SK-N-SH (cell line): ENCODE measurements at regions not wholly inside any gene's neighbourhood (a gene's known extent, or its start where the extent isn't known, plus 50 kb on each side); places are given as distances from the start of the nearest gene placed in this dataset.

Experiments
- CTCF ChIA-PET: fragments of 300-600, 350-600 bp; formaldehyde crosslinking; extraction: SDS; loops from one replicate; lab custom pipeline; 2021; lab: Yijun Ruan, JAX
- POLR2A ChIA-PET: fragments of 350-600 bp; sonication (Branson Sonifier 250); formaldehyde crosslinking; extraction: SDS; loops from one replicate; lab custom pipeline; 2020; ENCODE audit warnings: antibody characterized with exemption, inconsistent platforms; lab: Yijun Ruan, JAX
- DNase-seq: peaks from one replicate; pipeline ENCODE4 v3.0.0; 2012
- H2AFZ ChIP-seq: fragments of 200-600 bp; sonication (generic); 2 replicates; pipeline ENCODE4 v1.8.1; 2016; ENCODE audit warnings: antibody characterized with exemption, mild to moderate bottlenecking, low read depth
- H3F3A ChIP-seq: fragments of 200-600 bp; sonication (generic); replicated peaks from 2 replicates; pipeline ENCODE3; 2016; ENCODE audit warnings: antibody characterized with exemption, mild to moderate bottlenecking; ENCODE audit not compliant: insufficient read depth
- H3K27ac ChIP-seq, 2 experiments: fragments of 200-500 bp in 1 of 2; fragments of 200-600 bp in 1 of 2; sonication (Bioruptor generic) in 1 of 2; sonication (generic), shearing (Covaris generic) in 1 of 2; 2 replicates each; pipeline versions ENCODE4 v1.5.1 to v1.6.1; 2014 to 2016; ENCODE audit warnings: low read depth in 2 of 2, inconsistent platforms in 1 of 2, low read length in 1 of 2, mild to moderate bottlenecking in 1 of 2, mixed read lengths in 1 of 2
- H3K27me3 ChIP-seq: fragments of 200-600 bp; sonication (generic), shearing (Covaris generic); 2 replicates; pipeline ENCODE4 v1.6.1; 2016; ENCODE audit warnings: mixed run types; ENCODE audit not compliant: insufficient read depth
- H3K36me3 ChIP-seq, 2 experiments: fragments of 200-500 bp in 1 of 2; fragments of 200-600 bp in 1 of 2; sonication (Bioruptor generic) in 1 of 2; sonication (generic) in 1 of 2; replicated peaks in 1 of 2; 2 replicates each; pipeline versions ENCODE3 to v1.5.1; 2014 to 2016; ENCODE audit warnings: low read length in 1 of 2, mild to moderate bottlenecking in 1 of 2; ENCODE audit not compliant: insufficient read depth in 2 of 2, control insufficient read depth in 1 of 2
- H3K4me1 ChIP-seq, 2 experiments: fragments of 200-500 bp in 1 of 2; fragments of 200-600 bp in 1 of 2; sonication (Bioruptor generic) in 1 of 2; sonication (generic), shearing (Covaris generic) in 1 of 2; 2 replicates each; pipeline versions ENCODE4 v1.5.1 to v1.6.1; 2014 to 2016; ENCODE audit warnings: low read depth in 1 of 2, low read length in 1 of 2, mixed run types in 1 of 2; ENCODE audit not compliant: insufficient read depth in 2 of 2, control insufficient read depth in 1 of 2
- H3K4me2 ChIP-seq: fragments of 200-600 bp; sonication (generic), shearing (Covaris generic); 2 replicates; pipeline ENCODE4 v1.6.1; 2017; ENCODE audit warnings: mixed run types
- H3K4me3 ChIP-seq, 2 experiments: fragments of 200-500 bp in 1 of 2; fragments of 200-600 bp in 1 of 2; sonication (Bioruptor generic) in 1 of 2; sonication (generic), shearing (Covaris generic) in 1 of 2; 2 replicates each; pipeline versions ENCODE4 v1.5.1 to v1.8.1; 2014 to 2016; ENCODE audit warnings: low read depth in 2 of 2, inconsistent platforms in 1 of 2, low read length in 1 of 2, mild to moderate bottlenecking in 1 of 2, mixed read lengths in 1 of 2, moderate library complexity in 1 of 2
- H3K79me2 ChIP-seq: fragments of 200-600 bp; sonication (generic); 2 replicates; pipeline ENCODE4 v1.8.1; 2017; ENCODE audit warnings: mild to moderate bottlenecking; ENCODE audit not compliant: insufficient read depth
- H3K9ac ChIP-seq: fragments of 200-600 bp; sonication (generic); 2 replicates; pipeline ENCODE4 v1.6.1; 2017; ENCODE audit warnings: mixed run types
- H3K9me2 ChIP-seq: fragments of 200-600 bp; sonication (generic); 2 replicates; pipeline ENCODE4 v1.6.1; 2017; ENCODE audit warnings: mixed run types
- H3K9me3 ChIP-seq: fragments of 200-600 bp; sonication (generic); 2 replicates; pipeline ENCODE4 v1.6.1; 2017; ENCODE audit warnings: mixed run types, mild to moderate bottlenecking, moderate library complexity
- H4K20me1 ChIP-seq: fragments of 200-600 bp; sonication (generic); 2 replicates; pipeline ENCODE4 v1.6.1; 2017; ENCODE audit warnings: mild to moderate bottlenecking, mixed run types; ENCODE audit not compliant: insufficient read depth
- CHD2 ChIP-seq: fragments of 150-350 bp; IDR thresholded peaks from 2 replicates; pipeline ENCODE4 v1.6.1; 2018; ENCODE audit warnings: low read length; ENCODE audit not compliant: partially characterized antibody
- ELF1 ChIP-seq: IDR thresholded peaks from 2 replicates; pipeline ENCODE4 v1.4.0; 2012
- EP300 ChIP-seq, 2 experiments: IDR thresholded peaks; 2 replicates each; pipeline versions ENCODE4 v1.4.0 to v1.6.1; 2012; ENCODE audit warnings: borderline replicate concordance in 1 of 2, low read depth in 1 of 2, low read length in 1 of 2
- EZH2phosphoT487 ChIP-seq: fragments of 200-600 bp; sonication (generic); IDR thresholded peaks from 2 replicates; pipeline ENCODE4 v1.6.1; 2017; ENCODE audit warnings: low read depth, mixed run types, mild to moderate bottlenecking, antibody characterized with exemption, moderate library complexity, borderline replicate concordance
- FOSL2 ChIP-seq: IDR thresholded peaks from 2 replicates; pipeline ENCODE4 v1.4.0; 2012; ENCODE audit warnings: low read depth, mild to moderate bottlenecking, moderate library complexity, borderline replicate concordance
- FOXJ3 ChIP-seq: sonication (generic); formaldehyde crosslinking; IDR thresholded peaks from 2 replicates; pipeline ENCODE4 v1.5.1; 2020; ENCODE audit warnings: mild to moderate bottlenecking, missing genetic modification reagents
- GABPA ChIP-seq: IDR thresholded peaks from 2 replicates; pipeline ENCODE4 v1.4.0; 2012; ENCODE audit warnings: low read depth, mild to moderate bottlenecking
- POLR2AphosphoS5 ChIP-seq: IDR thresholded peaks from 2 replicates; pipeline ENCODE4 v1.6.1; 2012; ENCODE audit warnings: low read depth, low read length
- RAD21 ChIP-seq: IDR thresholded peaks from 2 replicates; pipeline ENCODE4 v1.6.1; 2012; ENCODE audit warnings: mild to moderate bottlenecking, low read length
- RCOR1 ChIP-seq: fragments of 150-350 bp; IDR thresholded peaks from 2 replicates; pipeline ENCODE4 v1.6.1; 2017; ENCODE audit warnings: antibody characterized with exemption, low read length
- REST ChIP-seq: IDR thresholded peaks from 2 replicates; pipeline ENCODE4 v1.6.1; 2012; ENCODE audit warnings: mild to moderate bottlenecking, low read depth, low read length, moderate library complexity
- TEAD4 ChIP-seq: IDR thresholded peaks from 2 replicates; pipeline ENCODE4 v1.4.0; 2012; ENCODE audit warnings: mild to moderate bottlenecking, borderline replicate concordance; ENCODE audit not compliant: insufficient read depth
- USF2 ChIP-seq: fragments of 150-350 bp; IDR thresholded peaks from 2 replicates; pipeline ENCODE4 v1.6.1; 2017; ENCODE audit warnings: antibody characterized with exemption, low read length, low read depth, borderline replicate concordance
- YY1 ChIP-seq: IDR thresholded peaks from 2 replicates; pipeline ENCODE4 v1.4.0; 2012; ENCODE audit warnings: low read depth, mild to moderate bottlenecking
- ZBTB33 ChIP-seq: IDR thresholded peaks from 2 replicates; pipeline ENCODE4 v1.4.0; 2012; ENCODE audit warnings: low read depth, borderline replicate concordance
- WGBS: methylation state at CpG from one replicate; pipeline ENCODE4 v1.1.6; 2017; ENCODE audit warnings: low lambda C conversion rate; 5-methylcytosine and 5-hydroxymethylcytosine counted together

- no peak overlapping the region for H2AFZ ChIP-seq
- H3K27ac ChIP-seq, result no peak overlapping the region
- H3K9ac ChIP-seq, result no peak overlapping the region
- no peaks in the 10 kb centered on the region for H3F3A ChIP-seq
- H3K4me1 ChIP-seq, result no peaks in the 10 kb centered on the region
- no peaks in the 10 kb centered on the region for H4K20me1 ChIP-seq
- no peaks in the 10 kb centered on the region for H3K9me3 ChIP-seq
- H3K4me3 ChIP-seq, result no peak overlapping the region
- DNase-seq, result no peak
- WGBS, result 3% methylated on average over 4 of the region's 4 CpGs
- H3K27me3 ChIP-seq, result no peaks in the 10 kb centered on the region
- H3K9me2 ChIP-seq, result 0 out of 2 replicates have a peak, but pooled peaks cover 5% of the 10 kb centered on the region
- H3K36me3 ChIP-seq, result no peaks in the 10 kb centered on the region
- no peak for TF ChIP-seq EP300 (IDR thresholded peaks at IDR 0.05; ENCODE audit: borderline replicate concordance in 1 of 2, low read depth in 1 of 2, low read length in 1 of 2)
- no peak for TF ChIP-seq RCOR1
- no peak for TF ChIP-seq USF2
- TF ChIP-seq YY1, result no peak
- TF ChIP-seq EZH2phosphoT487, result no peak
- no peak for TF ChIP-seq ZBTB33
- TF ChIP-seq POLR2AphosphoS5, result no peak
- TF ChIP-seq TEAD4, result no peak
- TF ChIP-seq FOXJ3 (CRISPR knock-in tag), result no peak
- TF ChIP-seq ELF1, result no peak
- no peak for TF ChIP-seq RAD21
- TF ChIP-seq REST, result no peak
- TF ChIP-seq FOSL2, result no peak
- no peak for TF ChIP-seq GABPA
- no peak for TF ChIP-seq CHD2
- no peaks in the 10 kb centered on the region for H3K79me2 ChIP-seq
- no peak overlapping the region for H3K4me2 ChIP-seq
- POLR2A ChIA-PET, result no interaction called here
- CTCF ChIA-PET, result no interaction called here
Measured at GRCh38 chr17:13176436-13176835, 158.6 kb upstream of the ELAC2 start.
